NCI-H1694 (cell line): ENCODE measurements at regions not wholly inside any gene's neighbourhood (a gene's known extent, or its start where the extent isn't known, plus 50 kb on each side); places are given as distances from the start of the nearest gene placed in this dataset.

Experiments used
- DNase-seq: peaks from one replicate; lab custom pipeline; 2025; lab: John Stamatoyannopoulos, UW

DNA sequence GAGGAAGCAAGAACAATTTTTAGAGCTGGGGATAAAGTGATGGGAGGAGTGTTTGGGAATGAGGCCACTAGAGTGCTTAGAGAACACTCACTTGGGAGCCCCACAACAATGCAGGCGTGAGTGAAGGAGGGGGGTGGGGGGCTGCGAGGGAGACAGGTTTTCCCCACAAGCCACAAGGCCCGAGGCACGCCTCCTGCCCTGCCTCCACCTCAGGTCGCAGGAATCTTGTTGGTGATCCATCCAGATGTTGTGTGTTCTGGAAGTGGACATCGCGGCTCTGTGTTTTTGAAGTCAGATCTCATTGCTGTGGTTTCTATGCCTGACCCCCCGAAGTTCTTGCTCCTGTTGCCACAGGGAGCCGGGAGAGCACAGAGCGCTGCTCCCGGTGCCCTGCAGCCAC is 178.0 kb upstream of the BMPER start:
- no peak for DNase-seq

DNA sequence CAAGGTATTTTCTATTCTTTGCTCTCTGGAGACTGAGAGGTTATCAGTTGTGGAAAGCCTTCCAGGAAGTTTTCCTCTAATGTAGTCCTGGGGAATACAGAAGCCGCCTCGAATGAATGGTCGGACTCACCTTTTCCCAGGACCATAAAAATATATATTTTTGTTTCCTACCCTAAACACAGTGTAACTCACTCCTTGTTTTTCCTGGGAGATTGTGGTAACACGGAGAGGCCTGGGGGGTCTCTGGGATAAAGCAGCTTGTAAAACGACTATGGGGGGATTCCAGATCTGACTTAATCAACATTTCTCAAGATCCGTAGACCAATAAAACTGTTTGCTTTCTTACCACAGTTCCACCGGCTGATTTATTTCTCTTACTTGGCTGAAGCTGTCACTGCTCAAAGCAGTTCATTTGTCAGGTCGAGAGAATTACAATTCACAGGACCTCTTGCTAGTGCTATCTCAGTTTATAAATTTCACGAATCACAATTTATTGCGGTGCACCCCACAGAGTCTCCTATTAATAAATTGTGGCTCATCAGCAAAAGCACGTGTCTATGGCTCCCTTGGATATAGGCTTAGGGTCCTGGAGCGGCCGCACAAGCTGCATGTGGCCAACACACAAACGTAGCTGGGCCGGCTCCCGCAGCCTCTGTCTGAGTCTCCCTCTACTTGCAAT is 176.3 kb upstream of the BMPER start:
- no peak for DNase-seq

GRCh38 chr7:33729726-33730125 is 175.6 kb upstream of the BMPER start:
- no peak for DNase-seq

DNA sequence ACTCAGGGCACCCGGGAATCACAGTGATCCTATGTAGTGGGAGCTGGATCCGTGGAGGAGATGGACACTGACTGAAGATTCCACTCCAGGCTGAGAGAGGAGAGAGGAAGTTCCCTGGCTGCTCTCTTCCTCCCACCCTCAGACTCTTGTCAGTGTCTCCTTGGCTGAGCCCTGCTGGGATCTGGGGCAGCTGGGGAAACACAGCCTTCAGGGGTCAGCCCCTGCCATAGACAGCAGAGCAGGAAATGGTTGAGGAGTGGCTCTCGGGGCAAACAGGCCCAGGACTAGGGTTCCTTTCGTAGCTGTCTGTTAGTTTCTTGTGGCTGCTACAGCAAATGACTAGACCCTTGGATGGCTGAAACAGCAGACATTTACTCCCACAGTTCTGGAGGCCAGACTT is 174.4 kb upstream of the BMPER start:
- DNase-seq, result no peak

- DNase-seq, result no peak
Observed at GRCh38 chr7:33731912-33732311, 173.4 kb upstream of the BMPER start.

- no peak for DNase-seq
Observed at GRCh38 chr7:33732462-33732861, 172.9 kb upstream of the BMPER start.

DNA sequence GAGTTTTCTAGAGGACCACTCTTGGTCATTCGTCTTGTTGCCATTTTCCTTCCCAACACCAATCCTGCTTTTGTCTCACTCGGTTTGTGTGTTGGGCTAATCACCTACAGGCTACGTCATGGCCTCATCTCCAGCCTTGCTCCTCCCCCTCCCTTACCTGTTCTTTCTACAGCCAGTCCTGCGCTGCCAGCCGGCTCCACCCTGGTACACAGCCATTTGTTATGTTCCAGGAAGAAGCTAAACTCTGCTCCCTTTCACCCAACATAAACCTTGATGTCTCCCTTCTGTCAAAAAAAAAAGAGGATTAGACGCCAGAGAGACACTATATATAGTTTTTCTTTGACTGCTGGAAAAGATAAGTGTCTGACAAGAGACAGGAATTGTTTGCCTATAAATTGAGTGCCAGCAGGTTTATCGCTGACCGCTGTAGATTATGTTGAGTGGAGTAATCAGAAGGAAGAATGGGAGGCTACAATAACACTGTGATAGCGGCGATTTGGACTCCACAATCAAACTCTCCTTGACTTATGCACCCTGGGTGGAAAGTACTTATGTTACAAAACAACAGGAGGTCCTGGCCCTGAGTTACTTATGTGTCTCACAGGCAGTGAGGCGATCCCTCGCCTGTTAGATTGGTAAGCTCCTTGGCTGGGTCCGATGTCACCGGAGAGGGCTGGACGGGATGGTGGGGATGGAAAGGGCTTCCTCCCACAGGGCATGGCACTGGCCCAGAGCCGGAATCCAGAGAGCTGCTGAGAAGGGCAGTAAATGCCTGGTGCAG is 171.3 kb upstream of the BMPER start:
- no peak for DNase-seq

- no peak for DNase-seq
Observed at GRCh38 chr7:33735403-33735802, 169.9 kb upstream of the BMPER start.

DNA sequence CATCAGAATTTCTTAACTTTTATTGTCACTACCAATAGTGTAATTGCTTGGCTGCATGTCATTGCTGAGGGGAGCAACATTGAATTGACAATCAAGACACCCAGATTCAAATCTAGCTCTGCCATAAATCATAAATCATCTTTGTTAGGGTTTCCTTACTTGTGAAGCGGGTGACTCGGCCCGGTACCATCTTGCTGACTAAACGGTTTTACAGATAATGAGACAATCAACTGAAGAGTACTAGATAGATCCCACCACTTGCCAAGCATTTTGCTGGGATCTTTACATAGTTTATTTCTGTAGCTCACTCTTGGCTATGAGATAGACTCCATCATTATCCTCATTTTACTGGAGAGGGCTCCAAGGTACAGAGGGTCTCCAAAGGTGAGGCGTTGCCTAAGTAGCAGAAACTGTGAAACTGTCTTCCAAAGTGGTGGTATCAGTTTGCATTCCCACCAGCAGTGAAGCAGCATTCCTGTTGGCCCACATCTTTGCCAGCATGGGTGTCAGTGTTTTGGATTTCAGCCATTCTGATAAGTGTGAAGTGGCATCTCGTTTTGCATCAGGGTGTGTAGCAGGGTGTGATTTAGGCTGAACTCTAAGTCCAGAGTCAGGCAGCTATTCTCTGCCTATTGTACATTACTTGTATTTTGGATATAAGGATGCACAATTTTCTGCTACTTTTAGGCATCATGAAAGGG is 168.7 kb upstream of the BMPER start:
- DNase-seq, result no peak

- no peak for DNase-seq
Observed at GRCh38 chr7:33738260-33738935, 166.9 kb upstream of the BMPER start.

- DNase-seq, result no peak
Observed at GRCh38 chr7:33739286-33739685, 166.1 kb upstream of the BMPER start.

DNA sequence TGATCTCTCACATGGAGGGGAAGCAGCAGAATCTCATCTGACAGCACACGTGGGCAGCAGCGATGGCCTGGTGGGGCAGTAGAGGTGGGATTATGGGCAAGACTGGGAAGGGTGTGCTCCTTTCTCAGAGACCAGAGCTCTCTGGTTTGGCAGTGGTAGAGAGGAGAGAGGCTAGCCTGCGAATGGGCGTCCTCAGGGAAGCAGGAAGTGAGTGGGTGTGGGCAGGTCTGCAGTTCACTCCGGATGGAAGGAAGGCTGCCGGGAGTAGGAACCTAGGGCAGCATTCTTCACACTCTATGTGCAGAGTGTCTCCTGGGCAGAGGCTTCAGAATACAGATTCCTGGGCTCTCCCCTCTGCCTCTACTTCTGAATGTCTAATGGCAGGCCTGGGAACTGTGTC is 162.8 kb upstream of the BMPER start:
- DNase-seq, result no peak

- no peak for DNase-seq
Observed at GRCh38 chr7:33742999-33743587, 162.2 kb upstream of the BMPER start.

DNA sequence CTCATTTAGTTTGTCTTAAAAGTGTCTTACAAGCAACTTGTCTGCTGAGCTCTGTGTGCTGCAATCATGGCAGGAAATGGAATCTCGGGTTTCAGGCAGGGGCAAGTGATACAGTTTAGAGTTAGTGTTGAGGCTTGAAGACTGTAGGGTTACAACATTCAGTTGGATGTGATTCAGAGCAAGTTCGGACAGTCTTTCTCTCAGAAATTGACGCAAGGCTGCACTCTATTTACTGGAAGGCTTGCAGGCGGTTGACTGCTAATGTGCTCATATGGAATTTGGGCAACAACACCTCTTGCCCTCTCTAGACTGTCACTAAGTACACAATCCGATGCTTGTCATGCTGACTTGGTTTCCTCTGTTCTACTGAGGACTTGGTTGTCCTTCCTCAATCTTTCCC is 161.7 kb upstream of the BMPER start:
- no peak for DNase-seq

DNA sequence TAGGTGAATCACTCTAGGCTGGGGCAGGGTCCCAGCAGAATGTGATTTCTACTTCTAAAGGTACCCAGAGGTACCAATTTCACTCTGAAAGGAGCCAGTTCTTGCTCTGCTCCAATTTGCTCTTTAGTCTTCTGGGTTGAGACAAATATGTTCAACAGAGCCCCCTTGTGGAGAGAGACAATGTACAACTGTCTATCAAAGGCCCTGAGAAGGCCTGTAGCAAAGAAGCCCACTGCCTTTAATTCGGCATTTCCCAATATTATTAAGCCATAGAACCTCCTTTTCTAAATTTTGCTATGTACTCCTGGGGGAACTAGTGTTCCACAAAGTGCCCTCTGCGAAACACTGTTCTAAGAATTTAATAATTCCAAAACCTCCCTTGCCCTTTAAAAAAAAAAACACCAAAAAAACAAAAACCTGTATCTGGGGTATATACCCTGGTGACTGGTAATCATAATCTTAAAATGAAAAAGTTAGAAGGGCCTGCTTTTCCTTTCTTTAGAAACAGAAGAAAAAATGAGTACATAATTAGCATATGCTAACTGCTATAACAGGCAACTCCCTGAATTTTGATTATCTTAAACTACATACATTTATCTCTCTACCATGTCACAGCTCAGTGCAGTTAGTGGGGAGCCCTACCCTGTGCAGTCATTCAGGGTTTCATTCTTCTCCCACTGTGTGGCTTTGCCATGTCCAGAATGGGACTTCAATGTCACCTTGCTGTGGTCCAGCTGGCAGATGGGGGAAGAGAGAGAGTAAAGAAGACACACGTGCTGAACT is 160.9 kb upstream of the BMPER start:
- peak; percentile 37 for DNase-seq

GRCh38 chr7:33745934-33746333 is 159.4 kb upstream of the BMPER start:
- DNase-seq, result no peak

GRCh38 chr7:33748793-33749192 is 156.5 kb upstream of the BMPER start:
- DNase-seq, result no peak

DNA sequence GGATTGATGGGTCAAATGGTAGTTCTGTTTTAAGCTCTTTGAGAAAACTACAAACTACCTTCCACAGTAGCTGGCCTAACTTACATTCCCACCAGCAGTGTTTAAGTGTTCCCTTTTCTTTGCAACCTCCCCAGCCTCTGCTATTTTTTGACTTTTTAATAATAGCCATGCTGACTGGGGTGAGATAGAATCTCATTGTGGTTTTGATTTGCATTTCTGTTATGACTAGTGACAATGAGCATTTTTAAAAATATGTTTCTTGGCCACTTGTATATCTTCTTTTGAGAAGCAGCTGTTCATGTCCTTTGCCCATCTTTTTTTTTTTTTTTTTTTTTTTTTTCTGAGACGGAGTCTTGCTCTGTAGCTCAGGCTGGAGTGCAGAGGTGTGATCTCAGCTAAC is 155.2 kb upstream of the BMPER start:
- DNase-seq, result no peak

GRCh38 chr7:33751443-33751842 is 153.9 kb upstream of the BMPER start:
- DNase-seq, result no peak

- DNase-seq, result no peak
Observed at GRCh38 chr7:33753881-33754525, 151.3 kb upstream of the BMPER start.
